H9 (cell line): ENCODE measurements at regions not wholly inside any gene's neighbourhood (a gene's known extent, or its start where the extent isn't known, plus 50 kb on each side); places are given as distances from the start of the nearest gene placed in this dataset.

ENCODE experiments used
- DNase-seq: peaks from one replicate; pipeline ENCODE4 v3.0.0-alpha.2; 2017
- H2AFZ ChIP-seq: one replicate; pipeline ENCODE4 v1.6.1; 2013; ENCODE audit warnings: mild to moderate bottlenecking, low read length, control low read depth, moderate library complexity
- H2AK5ac ChIP-seq: 2 replicates; pipeline ENCODE4 v1.6.1; 2013; ENCODE audit warnings: low read length, control low read depth, mixed read lengths; ENCODE audit not compliant: insufficient read length
- H2BK120ac ChIP-seq: one replicate; pipeline ENCODE4 v1.6.1; 2013; ENCODE audit warnings: low read depth, mild to moderate bottlenecking, low read length, control low read depth, inconsistent platforms; ENCODE audit not compliant: poor library complexity, severe bottlenecking
- H2BK12ac ChIP-seq: 2 replicates; pipeline ENCODE4 v1.6.1; 2013; ENCODE audit warnings: low read length, control low read depth, mixed read lengths, low read depth; ENCODE audit not compliant: insufficient read length
- H2BK15ac ChIP-seq: 2 replicates; pipeline ENCODE4 v1.6.1; 2013; ENCODE audit warnings: low read depth, low read length, control low read depth
- H2BK20ac ChIP-seq: one replicate; pipeline ENCODE4 v1.6.1; 2013; ENCODE audit warnings: low read depth, mild to moderate bottlenecking, low read length, control low read depth, inconsistent platforms; ENCODE audit not compliant: poor library complexity, severe bottlenecking
- H2BK5ac ChIP-seq: 2 replicates; pipeline ENCODE4 v1.6.1; 2013; ENCODE audit warnings: low read length, control low read depth, mixed read lengths; ENCODE audit not compliant: insufficient read length
- H3K14ac ChIP-seq: 2 replicates; pipeline ENCODE4 v1.6.1; 2013; ENCODE audit warnings: low read length, control low read depth; ENCODE audit not compliant: insufficient read depth
- H3K18ac ChIP-seq: 2 replicates; pipeline ENCODE4 v1.6.1; 2013; ENCODE audit warnings: low read depth, mild to moderate bottlenecking, mixed read lengths, low read length, control low read depth; ENCODE audit not compliant: insufficient read length
- H3K23ac ChIP-seq: 2 replicates; pipeline ENCODE4 v1.6.1; 2013; ENCODE audit warnings: low read length, control low read depth, mixed read lengths, low read depth; ENCODE audit not compliant: insufficient read length
- H3K23me2 ChIP-seq: 2 replicates; pipeline ENCODE4 v1.6.1; 2013; ENCODE audit warnings: low read depth, mild to moderate bottlenecking, mixed read lengths, low read length, control low read depth; ENCODE audit not compliant: insufficient read length, poor library complexity, severe bottlenecking
- H3K27ac ChIP-seq: 2 replicates; pipeline ENCODE4 v1.5.1; 2013; ENCODE audit warnings: low read length, control low read depth, mixed read lengths, low read depth; ENCODE audit not compliant: insufficient read length
- H3K27me3 ChIP-seq: 2 replicates; pipeline ENCODE4 v1.6.1; 2013; ENCODE audit warnings: low read length, control low read depth, inconsistent platforms; ENCODE audit not compliant: insufficient read depth
- H3K4ac ChIP-seq: 2 replicates; pipeline ENCODE4 v1.6.1; 2013; ENCODE audit warnings: low read depth, mild to moderate bottlenecking, control low read depth, inconsistent platforms, low read length, moderate library complexity
- H3K4me1 ChIP-seq: 2 replicates; pipeline ENCODE4 v1.6.1; 2013; ENCODE audit warnings: low read length, control low read depth, inconsistent platforms; ENCODE audit not compliant: insufficient read depth
- H3K4me2 ChIP-seq: 2 replicates; pipeline ENCODE4 v1.6.1; 2013; ENCODE audit warnings: low read length, control low read depth, mixed read lengths; ENCODE audit not compliant: insufficient read length, insufficient read depth
- H3K56ac ChIP-seq: 2 replicates; pipeline ENCODE4 v1.6.1; 2013; ENCODE audit warnings: low read depth, mild to moderate bottlenecking, mixed read lengths, low read length, control low read depth; ENCODE audit not compliant: insufficient read length
- H3K79me1 ChIP-seq: 2 replicates; pipeline ENCODE4 v1.6.1; 2013; ENCODE audit warnings: low read depth, mild to moderate bottlenecking, moderate library complexity, low read length, control low read depth, inconsistent platforms; ENCODE audit not compliant: insufficient read depth, poor library complexity, severe bottlenecking
- H3K79me2 ChIP-seq: 2 replicates; pipeline ENCODE4 v1.6.1; 2013; ENCODE audit warnings: low read length, control low read depth, inconsistent platforms; ENCODE audit not compliant: insufficient read depth
- H3K9ac ChIP-seq: 2 replicates; pipeline ENCODE4 v1.6.1; 2013; ENCODE audit warnings: low read length, control low read depth, mixed read lengths; ENCODE audit not compliant: insufficient read length; ENCODE audit errors: extremely low read depth
- H3K9me3 ChIP-seq: one replicate; pipeline ENCODE4 v1.6.1; 2013; ENCODE audit warnings: low read depth, low read length, inconsistent platforms; ENCODE audit not compliant: control insufficient read depth
- H3T11ph ChIP-seq: one replicate; pipeline ENCODE4 v1.6.1; 2013; ENCODE audit warnings: mild to moderate bottlenecking, low read length, control low read depth, inconsistent platforms
- H4K20me1 ChIP-seq: one replicate; pipeline ENCODE4 v1.6.1; 2013; ENCODE audit not compliant: control insufficient read depth, insufficient read length, insufficient read depth
- H4K5ac ChIP-seq: 2 replicates; pipeline ENCODE4 v1.6.1; 2013; ENCODE audit warnings: low read depth, mild to moderate bottlenecking, mixed read lengths, low read length, control low read depth; ENCODE audit not compliant: insufficient read length
- H4K8ac ChIP-seq: replicated peaks from 2 replicates; pipeline ENCODE4 v1.6.1; 2013; ENCODE audit warnings: low read length, control low read depth, mixed read lengths, low read depth; ENCODE audit not compliant: insufficient read length
- H4K91ac ChIP-seq: 2 replicates; pipeline ENCODE4 v1.6.1; 2013; ENCODE audit warnings: low read depth, mild to moderate bottlenecking, moderate library complexity, mixed read lengths, low read length, control low read depth; ENCODE audit not compliant: insufficient read length
- H3K27ac Mint-ChIP-seq, 3 experiments: 2 replicates in 2 of 3; 3 replicates in 1 of 3; pipeline ENCODE4 v1.8.0; 2020 to 2021; ENCODE audit warnings: mixed read lengths in 3 of 3, mild to moderate bottlenecking in 1 of 3, moderate library complexity in 1 of 3
- H3K27me3 Mint-ChIP-seq: 2 replicates; pipeline ENCODE4 v1.8.0; 2021; ENCODE audit warnings: low read depth, mild to moderate bottlenecking, moderate library complexity, mixed read lengths
- H3K36me3 Mint-ChIP-seq, 3 experiments: 2 replicates in 2 of 3; 3 replicates in 1 of 3; pipeline ENCODE4 v1.8.0; 2020 to 2021; ENCODE audit warnings: low read depth in 3 of 3, mixed read lengths in 3 of 3; ENCODE audit not compliant: insufficient read depth in 1 of 3
- H3K4me1 Mint-ChIP-seq, 2 experiments: 2 replicates each; pipeline ENCODE4 v1.8.0; 2020; ENCODE audit warnings: mixed read lengths in 2 of 2
- H3K4me3 Mint-ChIP-seq, 2 experiments: 2 replicates in 1 of 2; 3 replicates in 1 of 2; pipeline ENCODE4 v1.8.0; 2020 to 2021; ENCODE audit warnings: mild to moderate bottlenecking in 2 of 2, mixed read lengths in 2 of 2, moderate library complexity in 1 of 2
- H3K9me3 Mint-ChIP-seq, 2 experiments: 2 replicates in 1 of 2; 3 replicates in 1 of 2; pipeline ENCODE4 v1.8.0; 2020; ENCODE audit warnings: mild to moderate bottlenecking in 2 of 2, mixed read lengths in 2 of 2, moderate library complexity in 1 of 2
- TF ChIP-seq, protein P1 (sequence below): fragments of 200-600 bp; sonication (generic); conservative IDR thresholded peaks from 3 replicates; pipeline ENCODE4 v1.8.0; 2021; ENCODE audit warnings: antibody characterized with exemption, mild to moderate bottlenecking

DNA sequence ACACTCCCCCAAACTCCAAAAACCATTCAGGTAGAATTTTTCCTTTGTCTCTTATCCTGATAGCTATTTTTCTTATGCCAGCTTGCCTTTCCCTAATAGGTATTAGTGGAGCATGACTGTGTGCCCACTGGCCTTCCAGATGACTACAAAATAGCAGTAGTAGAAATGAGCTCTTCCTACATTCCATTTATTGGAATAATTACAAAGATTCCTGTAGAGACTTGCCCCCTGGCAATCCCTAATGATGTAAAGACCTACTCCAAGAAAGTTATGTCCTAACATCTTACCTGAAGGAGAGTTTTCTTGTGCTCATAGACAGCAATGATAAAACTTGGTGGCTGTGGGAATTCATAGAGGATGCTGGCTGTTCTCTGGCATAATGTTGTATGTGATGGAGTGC lies 501.8 kb downstream of the GATA3 start:
- Histone ChIP-seq H3K56ac (no peak overlapping the region), H3K27me3 (no peaks in the 10 kb centered on the region)

More for the DNA sequence above, 501.8 kb downstream of the GATA3 start:
- Histone ChIP-seq H2BK5ac (no peak overlapping the region), H3K14ac (no peak overlapping the region), H3K23me2 (no peaks in the 10 kb centered on the region), H3T11ph (no peak overlapping the region), H3K18ac (no peak overlapping the region), H4K5ac (no peak overlapping the region), H4K91ac (no peak overlapping the region), H4K20me1 (no peaks in the 10 kb centered on the region), H3K79me2 (no peaks in the 10 kb centered on the region), H3K9ac (no peak overlapping the region), H2BK20ac (no peak overlapping the region), H4K8ac (no peak overlapping the region), H3K9me3 (no peaks in the 10 kb centered on the region), H2AFZ (no peak overlapping the region), H2BK15ac (no peak overlapping the region), H2AK5ac (no peak overlapping the region), H3K79me1 (no peaks in the 10 kb centered on the region), H3K4me2 (no peak overlapping the region), H2BK12ac (no peak overlapping the region), H3K4me1 (no peaks in the 10 kb centered on the region), H3K23ac (no peak overlapping the region), H3K4ac (no peak overlapping the region), H2BK120ac (no peak overlapping the region), H3K27ac (no peak overlapping the region)
- TF ChIP-seq, protein P1, sequence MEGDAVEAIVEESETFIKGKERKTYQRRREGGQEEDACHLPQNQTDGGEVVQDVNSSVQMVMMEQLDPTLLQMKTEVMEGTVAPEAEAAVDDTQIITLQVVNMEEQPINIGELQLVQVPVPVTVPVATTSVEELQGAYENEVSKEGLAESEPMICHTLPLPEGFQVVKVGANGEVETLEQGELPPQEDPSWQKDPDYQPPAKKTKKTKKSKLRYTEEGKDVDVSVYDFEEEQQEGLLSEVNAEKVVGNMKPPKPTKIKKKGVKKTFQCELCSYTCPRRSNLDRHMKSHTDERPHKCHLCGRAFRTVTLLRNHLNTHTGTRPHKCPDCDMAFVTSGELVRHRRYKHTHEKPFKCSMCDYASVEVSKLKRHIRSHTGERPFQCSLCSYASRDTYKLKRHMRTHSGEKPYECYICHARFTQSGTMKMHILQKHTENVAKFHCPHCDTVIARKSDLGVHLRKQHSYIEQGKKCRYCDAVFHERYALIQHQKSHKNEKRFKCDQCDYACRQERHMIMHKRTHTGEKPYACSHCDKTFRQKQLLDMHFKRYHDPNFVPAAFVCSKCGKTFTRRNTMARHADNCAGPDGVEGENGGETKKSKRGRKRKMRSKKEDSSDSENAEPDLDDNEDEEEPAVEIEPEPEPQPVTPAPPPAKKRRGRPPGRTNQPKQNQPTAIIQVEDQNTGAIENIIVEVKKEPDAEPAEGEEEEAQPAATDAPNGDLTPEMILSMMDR = no peak
- Mint-ChIP-seq H3K9me3 (no peaks in the 10 kb centered on the region), H3K36me3 (no peaks in the 10 kb centered on the region), H3K27me3 (no peaks in the 10 kb centered on the region), H3K4me1 (no peaks in the 10 kb centered on the region), H3K4me3 (no peak overlapping the region), H3K27ac (no peak overlapping the region; a peak in 1 of 7 replicates)
- DNase-seq = no peak
